Epithelial cell of esophagus (primary cell): ENCODE measurements at regions not wholly inside any gene's neighbourhood (a gene's known extent, or its start where the extent isn't known, plus 50 kb on each side); places are given as distances from the start of the nearest gene placed in this dataset.

ENCODE experiments used
- DNase-seq: peaks from one replicate; pipeline ENCODE4 v3.0.0; 2010; ENCODE audit warnings: low read depth
- H3K4me3 ChIP-seq: 2 replicates; pipeline ENCODE4 v1.5.1; 2011; ENCODE audit warnings: mild to moderate bottlenecking, low read length, control low read depth
- CTCF ChIP-seq: IDR thresholded peaks from 2 replicates; pipeline ENCODE4 v1.5.1; 2011; ENCODE audit warnings: low read depth, mild to moderate bottlenecking, low read length, control low read depth, inconsistent platforms; ENCODE audit not compliant: insufficient read depth; ENCODE audit errors: missing control alignments

- no peak overlapping the region for H3K4me3 ChIP-seq
- TF ChIP-seq CTCF: no peak
- no peak for DNase-seq
Observed at GRCh38 chr1:73811798-73812197, 386.2 kb downstream of the LRRIQ3 start.

- no peak overlapping the region for H3K4me3 ChIP-seq
- no peak for DNase-seq
- TF ChIP-seq CTCF: no peak
Observed at GRCh38 chr1:73804935-73805334, 393.0 kb downstream of the LRRIQ3 start.

GRCh38 chr1:73803380-73803779, 394.6 kb downstream of the LRRIQ3 start:
- peak; percentile 51 for DNase-seq
- no peak for TF ChIP-seq CTCF
- no peak overlapping the region for H3K4me3 ChIP-seq

- no peak for TF ChIP-seq CTCF
- peak; percentile 17 for DNase-seq
- no peak overlapping the region for H3K4me3 ChIP-seq
Observed at GRCh38 chr1:73801912-73802429, 396.0 kb downstream of the LRRIQ3 start.

- no peak for TF ChIP-seq CTCF
- H3K4me3 ChIP-seq: no peak overlapping the region
- DNase-seq: peak; percentile 67
Observed at GRCh38 chr1:73800376-73800775, 397.6 kb downstream of the LRRIQ3 start.

- no peak for TF ChIP-seq CTCF
- DNase-seq: no peak
- no peak overlapping the region for H3K4me3 ChIP-seq
Observed at GRCh38 chr1:73789965-73790364, 408.0 kb downstream of the LRRIQ3 start.

GRCh38 chr1:73784026-73784425, 413.9 kb downstream of the LRRIQ3 start:
- no peak overlapping the region for H3K4me3 ChIP-seq
- no peak for DNase-seq
- no peak for TF ChIP-seq CTCF
